ENCODE measurements at regions not wholly inside any gene's neighbourhood (a gene's known extent, or its start where the extent isn't known, plus 50 kb on each side); places are given as distances from the start of the nearest gene placed in this dataset.

DNA sequence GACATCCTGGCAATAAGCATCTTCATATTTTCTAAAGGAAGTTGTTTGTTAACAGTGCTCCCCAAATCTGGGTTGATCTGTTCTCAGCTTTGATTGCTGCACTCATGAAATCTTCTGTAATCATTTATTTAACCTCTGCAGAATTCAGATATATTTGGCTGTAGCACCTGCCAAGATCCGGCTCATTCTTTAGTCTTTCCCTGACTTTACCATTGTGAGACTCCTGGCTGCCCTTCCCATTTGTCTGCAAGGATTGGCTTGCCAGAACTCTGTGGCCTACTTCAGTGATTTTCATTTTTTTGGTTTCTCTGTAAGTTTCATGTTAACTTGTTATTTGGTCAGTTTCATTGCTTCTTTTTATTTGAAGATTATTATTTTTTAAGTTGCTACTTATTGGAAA lies 191.2 kb upstream of the PLXNC1 start:
- CTCF ChIA-PET: no interaction called here
- no TSS peak for BruUV-seq (replicated peaks)
- Histone ChIP-seq H3K9ac (ENCODE audit: low read length) (no peak overlapping the region), H3K4me2 (ENCODE audit: low read length) (no peak overlapping the region), H4K20me1 (ENCODE audit: insufficient read depth) (no peaks in the 10 kb centered on the region), H3K9me2 (ENCODE audit: insufficient read depth) (no peaks in the 10 kb centered on the region; the same call in 1 of the 2 replicates), H3K79me2 (ENCODE audit: insufficient read depth, low read length) (no peaks in the 10 kb centered on the region), H3K4me1 (ENCODE audit: control insufficient read depth in 1 of 2, insufficient read depth in 2 of 2, low read length in 2 of 2) (no peaks in the 10 kb centered on the region), H2AFZ (ENCODE audit: low read depth, low read length, poor library complexity, severe bottlenecking) (no peak overlapping the region), H3K27ac (ENCODE audit: low read depth, low read length) (no peak overlapping the region), H3K36me3 (ENCODE audit: control insufficient read depth in 1 of 2, insufficient read depth in 2 of 2, low read length in 2 of 2) (no peaks in the 10 kb centered on the region), H3K27me3 (ENCODE audit: insufficient read depth, low read length) (no peaks in the 10 kb centered on the region), H3K4me3 (replicated peaks in 1 of 2; ENCODE audit: low read depth in 1 of 2, low read length in 2 of 2) (no peak overlapping the region), H3K9me3 (ENCODE audit: control insufficient read depth in 1 of 2, insufficient read depth in 1 of 2, low read depth in 1 of 2, low read length in 2 of 2) (no peaks in the 10 kb centered on the region)
- ATAC-seq (no peak), DNase-seq (ENCODE audit: low read depth, low spot score) (no peak)
- intact Hi-C loops (cut with micrococcal nuclease): no loop called here
- RAD21 ChIA-PET (ENCODE audit: low non-redundant PET in 1 of 2, low total read pairs in 2 of 2, uncharacterized antibody in 2 of 2, unreplicated experiment in 2 of 2): no interaction called here
- no peak for TF ChIP-seq TCF7L2 (IDR thresholded peaks at IDR 0.05; ENCODE audit: borderline replicate concordance, extremely low read depth, insufficient read depth, insufficient read length)
- TF ChIP-seq, protein P1, sequence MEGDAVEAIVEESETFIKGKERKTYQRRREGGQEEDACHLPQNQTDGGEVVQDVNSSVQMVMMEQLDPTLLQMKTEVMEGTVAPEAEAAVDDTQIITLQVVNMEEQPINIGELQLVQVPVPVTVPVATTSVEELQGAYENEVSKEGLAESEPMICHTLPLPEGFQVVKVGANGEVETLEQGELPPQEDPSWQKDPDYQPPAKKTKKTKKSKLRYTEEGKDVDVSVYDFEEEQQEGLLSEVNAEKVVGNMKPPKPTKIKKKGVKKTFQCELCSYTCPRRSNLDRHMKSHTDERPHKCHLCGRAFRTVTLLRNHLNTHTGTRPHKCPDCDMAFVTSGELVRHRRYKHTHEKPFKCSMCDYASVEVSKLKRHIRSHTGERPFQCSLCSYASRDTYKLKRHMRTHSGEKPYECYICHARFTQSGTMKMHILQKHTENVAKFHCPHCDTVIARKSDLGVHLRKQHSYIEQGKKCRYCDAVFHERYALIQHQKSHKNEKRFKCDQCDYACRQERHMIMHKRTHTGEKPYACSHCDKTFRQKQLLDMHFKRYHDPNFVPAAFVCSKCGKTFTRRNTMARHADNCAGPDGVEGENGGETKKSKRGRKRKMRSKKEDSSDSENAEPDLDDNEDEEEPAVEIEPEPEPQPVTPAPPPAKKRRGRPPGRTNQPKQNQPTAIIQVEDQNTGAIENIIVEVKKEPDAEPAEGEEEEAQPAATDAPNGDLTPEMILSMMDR (IDR thresholded peaks at IDR 0.05 in 2 of 3, conservative IDR thresholded peaks at IDR 0.05 in 1 of 3; ENCODE audit: borderline replicate concordance in 1 of 3, insufficient read depth in 1 of 3, low read depth in 2 of 3, low read length in 2 of 3): no peak
- TF ChIP-seq, protein P2, sequence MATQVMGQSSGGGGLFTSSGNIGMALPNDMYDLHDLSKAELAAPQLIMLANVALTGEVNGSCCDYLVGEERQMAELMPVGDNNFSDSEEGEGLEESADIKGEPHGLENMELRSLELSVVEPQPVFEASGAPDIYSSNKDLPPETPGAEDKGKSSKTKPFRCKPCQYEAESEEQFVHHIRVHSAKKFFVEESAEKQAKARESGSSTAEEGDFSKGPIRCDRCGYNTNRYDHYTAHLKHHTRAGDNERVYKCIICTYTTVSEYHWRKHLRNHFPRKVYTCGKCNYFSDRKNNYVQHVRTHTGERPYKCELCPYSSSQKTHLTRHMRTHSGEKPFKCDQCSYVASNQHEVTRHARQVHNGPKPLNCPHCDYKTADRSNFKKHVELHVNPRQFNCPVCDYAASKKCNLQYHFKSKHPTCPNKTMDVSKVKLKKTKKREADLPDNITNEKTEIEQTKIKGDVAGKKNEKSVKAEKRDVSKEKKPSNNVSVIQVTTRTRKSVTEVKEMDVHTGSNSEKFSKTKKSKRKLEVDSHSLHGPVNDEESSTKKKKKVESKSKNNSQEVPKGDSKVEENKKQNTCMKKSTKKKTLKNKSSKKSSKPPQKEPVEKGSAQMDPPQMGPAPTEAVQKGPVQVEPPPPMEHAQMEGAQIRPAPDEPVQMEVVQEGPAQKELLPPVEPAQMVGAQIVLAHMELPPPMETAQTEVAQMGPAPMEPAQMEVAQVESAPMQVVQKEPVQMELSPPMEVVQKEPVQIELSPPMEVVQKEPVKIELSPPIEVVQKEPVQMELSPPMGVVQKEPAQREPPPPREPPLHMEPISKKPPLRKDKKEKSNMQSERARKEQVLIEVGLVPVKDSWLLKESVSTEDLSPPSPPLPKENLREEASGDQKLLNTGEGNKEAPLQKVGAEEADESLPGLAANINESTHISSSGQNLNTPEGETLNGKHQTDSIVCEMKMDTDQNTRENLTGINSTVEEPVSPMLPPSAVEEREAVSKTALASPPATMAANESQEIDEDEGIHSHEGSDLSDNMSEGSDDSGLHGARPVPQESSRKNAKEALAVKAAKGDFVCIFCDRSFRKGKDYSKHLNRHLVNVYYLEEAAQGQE (IDR thresholded peaks at IDR 0.05; ENCODE audit: low read depth): no peak
- no peak for TF ChIP-seq ZNF274 (IDR thresholded peaks at IDR 0.05; ENCODE audit: low read depth, low read length)
- TF ChIP-seq EZH2 (IDR thresholded peaks at IDR 0.05): no peak
- no peak for TF ChIP-seq POLR2A (IDR thresholded peaks at IDR 0.05; ENCODE audit: borderline replicate concordance, extremely low read depth, insufficient read depth, insufficient read length)
- no peak for TF ChIP-seq CEBPB (IDR thresholded peaks at IDR 0.05; ENCODE audit: low read depth)
- TF ChIP-seq, protein P3, sequence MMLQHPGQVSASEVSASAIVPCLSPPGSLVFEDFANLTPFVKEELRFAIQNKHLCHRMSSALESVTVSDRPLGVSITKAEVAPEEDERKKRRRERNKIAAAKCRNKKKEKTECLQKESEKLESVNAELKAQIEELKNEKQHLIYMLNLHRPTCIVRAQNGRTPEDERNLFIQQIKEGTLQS (IDR thresholded peaks at IDR 0.05): no peak
- POLR2A ChIA-PET: no interaction called here

All from HCT116 (cell line).